Activated CD8-positive, alpha-beta T cell treated with anti-CD3 and anti-CD28 coated beads, Interleukin-2, amount 10 ng/mL, durations not matched to agents 7 days and 5 days (primary cell): ENCODE measurements at regions not wholly inside any gene's neighbourhood (a gene's known extent, or its start where the extent isn't known, plus 50 kb on each side); places are given as distances from the start of the nearest gene placed in this dataset. TPM values are rescaled to one million over a fixed set of nuclear protein-coding genes. Genes with fewer than 3 reads are reported as not detected.

Experiments used
- ATAC-seq: fragments of 150-1000 bp; cut with Tn5 transposase; one replicate; pipeline ENCODE4 v1.10.0; 2021; ENCODE audit warnings: moderate library complexity
- CTCF ChIA-PET: fragments of 350-600 bp; sonication (Branson Sonifier 250); formaldehyde crosslinking; loops from one replicate; lab custom pipeline; 2021; ENCODE audit warnings: antibody characterized with exemption; lab: Charles Lee
- POLR2A ChIA-PET: fragments of 350-600 bp; sonication (Branson Sonifier 250); formaldehyde crosslinking; loops from one replicate; lab custom pipeline; 2021; ENCODE audit warnings: antibody characterized with exemption; lab: Charles Lee
- DNase-seq: peaks from one replicate; pipeline ENCODE4 v3.0.0-alpha.2; 2020
- H3K27ac Mint-ChIP-seq: one replicate; pipeline ENCODE4 v1.8.0; 2021; ENCODE audit warnings: mild to moderate bottlenecking, mixed read lengths
- H3K27me3 Mint-ChIP-seq: one replicate; pipeline ENCODE4 v1.8.0; 2021; ENCODE audit warnings: low read depth, mixed read lengths
- H3K36me3 Mint-ChIP-seq: one replicate; pipeline ENCODE4 v1.8.0; 2021; ENCODE audit warnings: low read depth, mixed read lengths
- H3K4me1 Mint-ChIP-seq: one replicate; pipeline ENCODE4 v1.8.0; 2021; ENCODE audit warnings: low read depth, mixed read lengths
- H3K4me3 Mint-ChIP-seq: one replicate; pipeline ENCODE4 v1.8.0; 2021; ENCODE audit warnings: mild to moderate bottlenecking, mixed read lengths
- H3K9me3 Mint-ChIP-seq: one replicate; pipeline ENCODE4 v1.8.0; 2022; ENCODE audit warnings: mixed read lengths; ENCODE audit not compliant: insufficient read depth
- microRNA-seq: library from miRNA; unstranded; fragments of <30 nt; microRNA quantifications from one replicate; pipeline ENCODE4 v1.2.0, GENCODE V29; 2022

- DNase-seq (no peak), ATAC-seq (no peak)
- Mint-ChIP-seq H3K4me1 (peaks cover 6% of the 10 kb centered on the region), H3K27me3 (peaks cover 2% of the 10 kb centered on the region), H3K4me3 (no peak overlapping the region), H3K9me3 (no peaks in the 10 kb centered on the region), H3K27ac (no peak overlapping the region), H3K36me3 (no peaks in the 10 kb centered on the region)
- POLR2A ChIA-PET = no interaction called here
- CTCF ChIA-PET = no interaction called here
Observed at GRCh38 chr7:7131273-7131672, 51.1 kb upstream of the C1GALT1 start.

Small RNA genes lying in the stretch of these regions (microRNA-seq; reads per million reads assigned to microRNA genes)
- not detected for gene MIR3683
